Panc1 (cell line): ENCODE measurements at regions not wholly inside any gene's neighbourhood (a gene's known extent, or its start where the extent isn't known, plus 50 kb on each side); places are given as distances from the start of the nearest gene placed in this dataset.

ENCODE experiments used
- ATAC-seq: fragments of 200-7000 bp; cut with Tn5 transposase; 2 replicates; pipeline ENCODE4 v1.9.1; 2020; ENCODE audit warnings: mild to moderate bottlenecking, moderate library complexity
- BruUV-seq: library from RNA; stranded (reverse); fragments of 400-500 nt; replicated peaks from 2 replicates; lab custom pipeline; 2021; lab: Mats Ljungman, UMichigan
- CTCF ChIA-PET: fragments of 300-600 bp; sonication (Branson Sonifier 250); formaldehyde crosslinking; loops from one replicate; lab custom pipeline; 2022; ENCODE audit warnings: antibody characterized with exemption; lab: Charles Lee
- POLR2A ChIA-PET: fragments of 300-600 bp; sonication (Branson Sonifier 250); formaldehyde crosslinking; loops from one replicate; lab custom pipeline; 2022; ENCODE audit warnings: antibody characterized with exemption; lab: Charles Lee
- DNase-seq: peaks from one replicate; pipeline ENCODE4 v3.0.0-alpha.2; 2010; ENCODE audit warnings: low read depth, low spot score
- H3K27ac ChIP-seq: 2 replicates; pipeline ENCODE4 v1.5.1; 2011; ENCODE audit warnings: mild to moderate bottlenecking, low read length, inconsistent platforms
- H3K27me3 ChIP-seq: fragments of 200-500 bp; sonication (Bioruptor generic); 2 replicates; pipeline ENCODE4 v1.6.0; 2014; ENCODE audit warnings: low read length, inconsistent platforms; ENCODE audit not compliant: control insufficient read depth, insufficient read depth
- H3K36me3 ChIP-seq: fragments of 200-500 bp; sonication (Bioruptor generic); 2 replicates; pipeline ENCODE4 v1.5.1; 2014; ENCODE audit warnings: inconsistent platforms, mild to moderate bottlenecking, low read length, moderate library complexity; ENCODE audit not compliant: control insufficient read depth, insufficient read depth
- H3K4me1 ChIP-seq: 2 replicates; pipeline ENCODE4 v1.5.1; 2011; ENCODE audit warnings: inconsistent platforms, mild to moderate bottlenecking, low read length, moderate library complexity; ENCODE audit not compliant: control insufficient read depth, insufficient read depth
- H3K4me3 ChIP-seq, 2 experiments: 2 replicates each; pipeline ENCODE4 v1.5.1; 2011 to 2012; ENCODE audit warnings: low read depth in 2 of 2, low read length in 2 of 2, mild to moderate bottlenecking in 2 of 2, inconsistent platforms in 1 of 2, moderate library complexity in 1 of 2
- H3K9me3 ChIP-seq: fragments of 200-500 bp; sonication (Bioruptor generic); 2 replicates; pipeline ENCODE4 v1.5.1; 2014; ENCODE audit warnings: low read depth, mild to moderate bottlenecking, inconsistent platforms, low read length, moderate library complexity; ENCODE audit not compliant: control insufficient read depth, insufficient read depth
- CTCF ChIP-seq: fragments of 450-650 bp; IDR thresholded peaks from 2 replicates; pipeline ENCODE4 v1.5.1; 2017; ENCODE audit warnings: mild to moderate bottlenecking
- POLR2AphosphoS5 ChIP-seq: IDR thresholded peaks from 2 replicates; pipeline ENCODE4 v1.6.1; 2012; ENCODE audit warnings: mild to moderate bottlenecking, low read depth, low read length, moderate library complexity
- SIN3A ChIP-seq: IDR thresholded peaks from 2 replicates; pipeline ENCODE4 v1.6.1; 2012; ENCODE audit warnings: low read depth, mild to moderate bottlenecking, low read length, moderate library complexity, borderline replicate concordance; ENCODE audit not compliant: insufficient read depth
- TCF7L2 ChIP-seq: IDR thresholded peaks from 2 replicates; pipeline ENCODE4 v1.6.1; 2011; ENCODE audit warnings: mild to moderate bottlenecking, low read depth, low read length, inconsistent platforms
- in situ Hi-C: cut with HindIII; loops from 2 replicates; pipeline ENCODE4 v1.10.0; 2016; ENCODE audit warnings: low sequenced_read_pairs, low pct_unique_long_range_greater_than_20kb
- intact Hi-C: fragments of 100-400 bp; cut with micrococcal nuclease; formaldehyde crosslinking; loops from one replicate; pipeline ENCODE4 v1.10.0; 2022; ENCODE audit not compliant: unreplicated experiment
- TF ChIP-seq, protein P1 (sequence below), 2 experiments: IDR thresholded peaks; 2 replicates each; pipeline ENCODE4 v1.6.1; 2011 to 2012; ENCODE audit warnings: low read depth in 2 of 2, control low read depth in 1 of 2, low read length in 1 of 2, mild to moderate bottlenecking in 1 of 2, moderate library complexity in 1 of 2; ENCODE audit not compliant: insufficient read depth in 1 of 2

DNA sequence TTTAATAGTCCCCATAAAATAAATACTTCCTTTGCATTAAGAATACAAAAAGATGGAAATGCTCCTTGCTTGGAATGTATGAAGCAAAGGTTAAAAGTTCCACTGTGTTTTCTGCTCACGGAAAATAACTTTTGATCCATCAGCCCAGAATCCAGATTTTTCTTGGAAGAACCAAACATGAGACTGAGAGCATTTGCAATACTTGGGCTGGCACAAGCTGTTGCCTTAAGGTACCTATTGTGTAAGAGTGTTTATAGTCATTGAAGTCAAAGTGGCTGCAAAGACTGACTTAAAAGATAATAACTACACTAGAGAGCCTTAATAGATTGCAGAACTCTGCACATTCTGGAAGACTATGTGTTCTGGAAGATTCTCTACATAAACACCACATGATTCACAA is 281.4 kb downstream of the RAB28 start:
- Histone ChIP-seq H3K36me3 (no peaks in the 10 kb centered on the region), H3K27me3 (no peaks in the 10 kb centered on the region), H3K9me3 (no peaks in the 10 kb centered on the region), H3K27ac (no peak overlapping the region), H3K4me1 (no peaks in the 10 kb centered on the region), H3K4me3 (no peak overlapping the region)
- no TSS peak for BruUV-seq
- in situ Hi-C loops (no loop called here), intact Hi-C loops (no loop called here)
- no peak for TF ChIP-seq SIN3A
- TF ChIP-seq, protein P1, sequence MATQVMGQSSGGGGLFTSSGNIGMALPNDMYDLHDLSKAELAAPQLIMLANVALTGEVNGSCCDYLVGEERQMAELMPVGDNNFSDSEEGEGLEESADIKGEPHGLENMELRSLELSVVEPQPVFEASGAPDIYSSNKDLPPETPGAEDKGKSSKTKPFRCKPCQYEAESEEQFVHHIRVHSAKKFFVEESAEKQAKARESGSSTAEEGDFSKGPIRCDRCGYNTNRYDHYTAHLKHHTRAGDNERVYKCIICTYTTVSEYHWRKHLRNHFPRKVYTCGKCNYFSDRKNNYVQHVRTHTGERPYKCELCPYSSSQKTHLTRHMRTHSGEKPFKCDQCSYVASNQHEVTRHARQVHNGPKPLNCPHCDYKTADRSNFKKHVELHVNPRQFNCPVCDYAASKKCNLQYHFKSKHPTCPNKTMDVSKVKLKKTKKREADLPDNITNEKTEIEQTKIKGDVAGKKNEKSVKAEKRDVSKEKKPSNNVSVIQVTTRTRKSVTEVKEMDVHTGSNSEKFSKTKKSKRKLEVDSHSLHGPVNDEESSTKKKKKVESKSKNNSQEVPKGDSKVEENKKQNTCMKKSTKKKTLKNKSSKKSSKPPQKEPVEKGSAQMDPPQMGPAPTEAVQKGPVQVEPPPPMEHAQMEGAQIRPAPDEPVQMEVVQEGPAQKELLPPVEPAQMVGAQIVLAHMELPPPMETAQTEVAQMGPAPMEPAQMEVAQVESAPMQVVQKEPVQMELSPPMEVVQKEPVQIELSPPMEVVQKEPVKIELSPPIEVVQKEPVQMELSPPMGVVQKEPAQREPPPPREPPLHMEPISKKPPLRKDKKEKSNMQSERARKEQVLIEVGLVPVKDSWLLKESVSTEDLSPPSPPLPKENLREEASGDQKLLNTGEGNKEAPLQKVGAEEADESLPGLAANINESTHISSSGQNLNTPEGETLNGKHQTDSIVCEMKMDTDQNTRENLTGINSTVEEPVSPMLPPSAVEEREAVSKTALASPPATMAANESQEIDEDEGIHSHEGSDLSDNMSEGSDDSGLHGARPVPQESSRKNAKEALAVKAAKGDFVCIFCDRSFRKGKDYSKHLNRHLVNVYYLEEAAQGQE (IDR thresholded peaks at IDR 0.05; ENCODE audit: insufficient read depth in 1 of 2, low read depth in 2 of 2, low read length in 1 of 2): no peak
- TF ChIP-seq POLR2AphosphoS5: no peak
- TF ChIP-seq TCF7L2: no peak
- no peak for TF ChIP-seq CTCF
- ChIA-PET CTCF (no interaction called here), POLR2A (no interaction called here)
- no peak for ATAC-seq
- DNase-seq: no peak

GRCh38 chr4:13201241-13201640 is 282.9 kb downstream of the RAB28 start:
- no peaks in the 10 kb centered on the region for H3K9me3 ChIP-seq
- BruUV-seq: no TSS peak
- no peaks in the 10 kb centered on the region for H3K27me3 ChIP-seq
- H3K27ac ChIP-seq: no peak overlapping the region
- TF ChIP-seq CTCF: no peak
- TF ChIP-seq, protein P1 (IDR thresholded peaks at IDR 0.05; ENCODE audit: insufficient read depth in 1 of 2, low read depth in 2 of 2, low read length in 1 of 2): no peak
- TF ChIP-seq POLR2AphosphoS5: no peak
- no peak for TF ChIP-seq SIN3A
- no peak for TF ChIP-seq TCF7L2
- intact Hi-C loops: no loop called here
- DNase-seq (no peak), ATAC-seq (no peak)
- CTCF ChIA-PET: no interaction called here
- H3K4me1 ChIP-seq: no peaks in the 10 kb centered on the region
- H3K4me3 ChIP-seq: no peak overlapping the region
- in situ Hi-C loops: no loop called here
- H3K36me3 ChIP-seq: no peaks in the 10 kb centered on the region
- POLR2A ChIA-PET: no interaction called here
